Adipocyte (in vitro differentiated cells): ENCODE measurements at regions not wholly inside any gene's neighbourhood (a gene's known extent, or its start where the extent isn't known, plus 50 kb on each side); places are given as distances from the start of the nearest gene placed in this dataset.
"Not testable (repeated sequence)": the region's sequence is repeated elsewhere in the genome, so short reads cannot be mapped to it uniquely, and the experiment has no call there.

ENCODE experiments used
- DNase-seq: peaks from one replicate; pipeline ENCODE4 v3.0.0-alpha.2; 2015; ENCODE audit warnings: low read depth
- H3K27me3 ChIP-seq: replicated peaks from 2 replicates; pipeline ENCODE4 v1.7.0; 2013; ENCODE audit warnings: mild to moderate bottlenecking, low read length, moderate library complexity; ENCODE audit not compliant: control insufficient read depth, insufficient read depth
- H3K36me3 ChIP-seq: 2 replicates; pipeline ENCODE4 v1.7.0; 2013; ENCODE audit warnings: low read length, mild to moderate bottlenecking, moderate library complexity; ENCODE audit not compliant: control insufficient read depth, insufficient read depth, severe bottlenecking
- H3K4me1 ChIP-seq: 2 replicates; pipeline ENCODE4 v1.7.0; 2013; ENCODE audit warnings: mild to moderate bottlenecking, low read length, moderate library complexity; ENCODE audit not compliant: control insufficient read depth, insufficient read depth
- H3K4me3 ChIP-seq: 2 replicates; pipeline ENCODE4 v1.7.0; 2013; ENCODE audit warnings: mild to moderate bottlenecking, low read length, moderate library complexity
- H3K9ac ChIP-seq: 2 replicates; pipeline ENCODE4 v1.7.0; 2013; ENCODE audit warnings: mild to moderate bottlenecking, low read length, moderate library complexity
- H3K9me3 ChIP-seq: 2 replicates; pipeline ENCODE4 v1.7.0; 2013; ENCODE audit warnings: mild to moderate bottlenecking, low read length, moderate library complexity; ENCODE audit not compliant: control insufficient read depth

DNA sequence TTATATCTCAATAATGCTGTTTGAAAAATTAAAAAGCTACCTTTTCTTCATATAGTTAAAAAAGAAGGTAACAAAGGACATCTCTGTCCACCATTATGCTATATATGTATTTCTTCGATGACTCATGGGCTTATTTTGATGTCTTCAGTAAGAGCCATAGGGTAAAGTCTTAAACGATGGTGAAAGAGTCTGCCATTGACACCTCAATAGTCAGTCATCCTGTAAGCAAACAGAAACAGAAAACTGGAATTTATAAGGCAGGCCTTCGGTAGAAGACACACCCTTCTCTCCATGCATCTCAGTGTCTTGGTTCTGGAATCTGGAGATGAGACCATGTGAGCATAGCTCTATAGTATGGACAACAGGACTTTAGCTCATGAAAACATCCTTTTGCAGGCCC is 87.0 kb upstream of the ZNF462 start:
- H3K9ac ChIP-seq = no peak overlapping the region
- H3K36me3 ChIP-seq = no peaks in the 10 kb centered on the region
- H3K27me3 ChIP-seq = no peaks in the 10 kb centered on the region
- peaks cover 22% of the 10 kb centered on the region for H3K4me1 ChIP-seq
- H3K4me3 ChIP-seq = no peak overlapping the region
- no peaks in the 10 kb centered on the region for H3K9me3 ChIP-seq
- no peak for DNase-seq

DNA sequence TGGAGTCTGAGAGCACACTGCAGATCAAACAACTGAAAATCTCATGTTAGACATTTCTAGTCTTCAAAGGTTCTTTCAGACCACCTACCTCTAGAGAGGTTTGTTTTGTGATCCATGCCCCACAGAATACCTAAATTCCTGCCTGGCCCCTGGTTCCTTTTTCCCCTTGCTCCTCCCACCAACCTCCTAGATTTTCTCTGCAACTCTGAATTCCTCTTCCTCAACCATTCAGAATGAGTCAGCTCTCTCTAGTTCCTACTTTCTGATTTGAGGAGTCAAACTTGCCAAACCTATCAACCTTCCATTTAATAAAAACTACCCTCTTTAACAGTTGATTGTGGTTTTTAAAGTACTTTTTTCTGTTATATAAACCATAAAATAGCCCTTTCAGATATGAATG is 83.2 kb upstream of the ZNF462 start:
- no peaks in the 10 kb centered on the region for H3K36me3 ChIP-seq
- peaks cover 2% of the 10 kb centered on the region for H3K4me1 ChIP-seq
- H3K4me3 ChIP-seq = no peak overlapping the region
- H3K27me3 ChIP-seq = no peaks in the 10 kb centered on the region
- no peak for DNase-seq
- H3K9me3 ChIP-seq = no peaks in the 10 kb centered on the region
- no peak overlapping the region for H3K9ac ChIP-seq

DNA sequence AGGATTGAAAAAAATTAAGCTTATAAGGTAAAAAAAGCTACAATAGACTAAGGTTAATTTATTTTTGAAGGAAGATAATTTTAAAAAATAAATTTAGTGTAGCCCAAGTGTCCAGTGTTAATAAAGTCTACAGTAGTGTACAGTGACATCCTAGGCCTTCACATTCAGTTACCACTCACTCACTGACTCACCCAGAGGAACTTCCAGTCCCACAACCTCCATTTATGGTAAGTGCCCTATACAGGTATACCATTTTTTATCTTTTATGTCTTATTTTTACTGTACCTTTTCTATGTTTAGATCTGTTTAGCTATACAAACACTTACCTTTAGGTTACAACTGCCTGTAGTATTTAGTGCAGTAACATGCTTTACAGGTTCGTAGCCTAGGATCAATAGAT is 79.8 kb upstream of the ZNF462 start:
- no peak for DNase-seq
- peaks cover 13% of the 10 kb centered on the region for H3K4me1 ChIP-seq

DNA sequence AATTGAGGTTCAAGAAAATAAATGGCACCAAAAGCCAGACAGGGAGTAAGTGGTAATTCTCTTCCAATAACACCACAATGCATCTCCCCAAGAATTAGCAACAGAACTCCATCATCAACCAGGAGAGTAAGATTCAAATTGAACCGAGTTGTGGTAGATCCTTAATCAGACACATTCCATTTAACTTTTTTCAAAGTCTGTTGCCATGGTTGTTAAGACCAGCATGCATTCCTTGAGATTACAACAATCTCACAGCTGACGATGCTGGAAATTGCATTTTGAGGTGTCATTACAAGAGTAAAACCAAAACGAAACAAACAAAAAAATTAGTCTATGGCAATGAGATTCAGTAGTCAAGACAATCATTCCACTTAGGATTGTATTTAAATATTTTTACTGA is 78.9 kb upstream of the ZNF462 start:
- H3K4me1 ChIP-seq = peaks cover 13% of the 10 kb centered on the region
- H3K36me3 ChIP-seq = no peaks in the 10 kb centered on the region
- H3K9me3 ChIP-seq = no peaks in the 10 kb centered on the region
- no peak overlapping the region for H3K4me3 ChIP-seq
- no peaks in the 10 kb centered on the region for H3K27me3 ChIP-seq
- peak; percentile 69 for DNase-seq
- H3K9ac ChIP-seq = no peak overlapping the region

More for the DNA sequence above, 79.8 kb upstream of the ZNF462 start:
- Histone ChIP-seq H3K9ac (no peak overlapping the region), H3K9me3 (no peaks in the 10 kb centered on the region), H3K27me3 (no peaks in the 10 kb centered on the region), H3K36me3 (no peaks in the 10 kb centered on the region), H3K4me3 (no peak overlapping the region)

DNA sequence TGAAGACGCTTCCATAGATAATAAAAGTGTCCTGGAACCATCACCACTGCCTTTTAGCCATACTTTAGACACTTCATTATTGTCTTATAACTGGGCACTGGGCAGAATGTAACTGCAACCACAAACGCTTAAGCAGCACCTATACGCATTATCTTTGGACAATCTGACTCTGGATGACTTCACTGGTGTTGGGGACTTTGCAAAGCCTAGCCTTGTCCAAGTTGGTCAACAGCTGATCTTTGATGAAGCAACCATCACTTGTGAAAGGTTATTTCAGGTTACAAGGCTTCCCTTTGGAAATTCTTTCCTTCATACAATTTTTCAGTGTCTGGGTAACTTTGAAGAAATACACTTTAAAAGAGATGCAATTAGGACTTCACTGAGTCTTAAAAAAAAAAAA is 77.8 kb upstream of the ZNF462 start:
- no peaks in the 10 kb centered on the region for H3K27me3 ChIP-seq
- no peaks in the 10 kb centered on the region for H3K36me3 ChIP-seq
- no peak overlapping the region for H3K9ac ChIP-seq
- no peaks in the 10 kb centered on the region for H3K9me3 ChIP-seq
- H3K4me1 ChIP-seq = peaks cover 13% of the 10 kb centered on the region
- no peak for DNase-seq
- H3K4me3 ChIP-seq = no peak overlapping the region

DNA sequence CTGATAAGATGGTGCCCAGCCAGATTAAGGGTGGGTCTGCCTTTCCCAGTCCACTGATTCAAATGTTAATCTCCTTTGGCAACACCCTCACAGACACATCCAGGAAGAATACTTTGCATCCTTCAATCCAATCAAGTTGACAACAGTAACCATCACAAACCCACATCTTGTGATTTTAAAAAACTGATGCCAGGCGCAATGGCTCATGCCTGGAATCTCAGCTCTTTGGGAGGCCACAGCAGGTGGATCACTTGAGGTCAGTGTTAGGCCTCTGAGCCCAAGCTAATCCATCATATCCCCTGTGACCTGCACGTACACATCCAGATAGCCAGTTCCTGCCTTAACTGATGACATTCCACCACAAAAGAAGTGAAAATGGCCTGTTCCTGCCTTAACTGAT is 74.9 kb upstream of the ZNF462 start:
- not testable (repeated sequence) for H3K9ac ChIP-seq, DNase-seq, H3K27me3 ChIP-seq, H3K9me3 ChIP-seq, H3K4me3 ChIP-seq, H3K36me3 ChIP-seq
- H3K4me1 ChIP-seq = peaks cover 13% of the 10 kb centered on the region

DNA sequence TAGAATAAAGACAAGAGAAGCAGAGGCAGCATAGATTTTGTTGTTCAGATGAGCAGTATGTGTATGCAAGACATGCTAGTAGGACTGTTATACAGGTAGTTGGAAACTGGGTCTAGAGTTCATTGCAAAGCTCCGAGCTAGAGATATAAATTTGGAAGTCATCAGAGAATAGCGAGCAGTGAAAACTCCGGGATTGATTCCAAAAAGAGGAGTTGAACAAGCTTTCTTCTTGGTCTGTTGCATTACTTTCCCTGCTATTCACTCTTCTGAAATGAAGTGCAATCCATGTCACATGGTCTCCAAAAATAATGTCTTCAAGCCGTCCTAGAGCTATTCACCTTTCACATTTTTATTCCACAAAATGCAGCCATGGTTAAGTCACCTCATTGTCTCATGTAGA is 67.9 kb upstream of the ZNF462 start:
- Histone ChIP-seq H3K9ac (peak overlapping the region; percentile 37), H3K4me3 (peak overlapping the region; percentile 19), H3K9me3 (no peaks in the 10 kb centered on the region), H3K36me3 (no peaks in the 10 kb centered on the region), H3K4me1 (peaks cover 41% of the 10 kb centered on the region), H3K27me3 (no peaks in the 10 kb centered on the region)
- no peak for DNase-seq

DNA sequence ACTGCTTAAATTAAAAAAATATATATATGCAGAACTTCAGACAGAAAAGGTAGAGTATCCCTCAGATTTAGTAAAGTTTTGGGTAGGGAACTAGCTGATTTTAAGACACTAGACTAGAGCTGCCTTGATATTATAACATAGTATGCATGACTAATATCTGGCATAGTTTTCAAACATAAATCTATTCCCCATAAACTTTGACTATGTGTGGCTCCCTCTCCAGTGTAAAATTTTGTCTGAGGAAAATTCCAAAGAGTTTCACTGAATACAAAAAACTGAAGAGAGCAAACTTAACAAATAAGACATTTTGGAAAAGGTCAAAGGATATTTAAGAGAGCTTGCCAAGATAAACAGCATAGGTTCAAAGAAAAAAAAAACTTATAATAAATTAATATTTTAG is 66.2 kb upstream of the ZNF462 start:
- no peaks in the 10 kb centered on the region for H3K36me3 ChIP-seq
- no peaks in the 10 kb centered on the region for H3K27me3 ChIP-seq
- no peaks in the 10 kb centered on the region for H3K9me3 ChIP-seq
- DNase-seq = no peak
- H3K4me3 ChIP-seq = no peak overlapping the region
- peaks cover 42% of the 10 kb centered on the region for H3K4me1 ChIP-seq
- no peak overlapping the region for H3K9ac ChIP-seq

DNA sequence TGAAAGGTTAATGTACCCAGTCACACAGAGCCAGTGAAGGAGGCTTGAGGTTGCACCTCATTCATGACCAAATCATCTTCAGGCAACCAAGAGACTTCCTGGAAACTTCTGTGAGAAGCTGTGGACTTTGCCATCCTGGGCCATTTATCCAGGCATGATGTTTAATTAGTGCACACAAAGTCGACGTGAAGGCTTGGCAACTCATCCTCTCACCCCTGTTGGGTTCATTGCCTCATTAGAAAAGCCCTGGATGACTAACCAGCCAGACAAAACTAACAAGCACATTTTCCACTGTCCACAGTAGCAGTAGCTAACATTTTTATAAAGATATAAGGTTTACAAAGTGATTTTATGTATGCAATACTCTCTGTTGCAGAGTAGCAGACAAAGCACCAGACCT is 65.7 kb upstream of the ZNF462 start:
- Histone ChIP-seq H3K4me1 (peaks cover 42% of the 10 kb centered on the region), H3K9me3 (no peaks in the 10 kb centered on the region), H3K36me3 (no peaks in the 10 kb centered on the region), H3K27me3 (no peaks in the 10 kb centered on the region), H3K9ac (no peak overlapping the region), H3K4me3 (no peak overlapping the region)
- DNase-seq = peak; percentile 22

DNA sequence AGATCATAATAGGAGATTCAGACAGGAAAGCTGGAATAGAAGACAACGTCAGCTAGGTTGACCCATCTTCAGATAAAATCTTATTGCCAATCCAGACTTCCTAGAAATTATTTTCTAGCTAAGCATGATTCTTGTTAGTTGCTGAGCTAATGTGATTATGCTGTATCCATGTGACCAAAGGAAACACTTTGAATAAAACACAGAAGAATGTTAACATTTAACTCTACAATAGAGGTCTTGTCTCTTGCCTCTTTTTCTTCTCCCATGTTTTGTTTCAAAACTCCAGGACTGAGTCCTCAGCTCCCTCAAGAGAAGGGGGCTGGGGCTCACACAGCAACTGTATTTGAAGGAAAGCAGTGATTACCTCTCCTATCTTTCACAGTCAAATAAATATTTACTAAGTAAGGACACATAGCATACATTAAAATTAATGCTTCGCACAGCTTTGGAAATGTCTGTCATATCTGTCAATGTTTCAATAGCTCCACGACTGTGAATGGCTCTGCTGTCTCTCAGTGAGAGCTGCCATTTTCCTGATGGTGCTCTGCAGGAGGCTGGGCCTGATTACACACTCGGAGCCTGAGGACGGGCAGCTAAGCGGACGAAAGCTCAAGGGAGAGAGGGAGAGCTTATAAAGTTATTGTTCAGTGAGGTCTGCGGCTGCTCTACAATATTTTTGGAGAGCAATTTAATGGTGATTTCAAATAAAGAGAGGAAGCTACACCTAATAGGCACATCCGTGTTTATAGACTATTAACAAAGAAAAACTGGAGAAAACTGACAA is 64.8 kb upstream of the ZNF462 start:
- Histone ChIP-seq H3K36me3 (no peaks in the 10 kb centered on the region), H3K27me3 (no peaks in the 10 kb centered on the region), H3K9me3 (no peaks in the 10 kb centered on the region), H3K4me3 (no peak overlapping the region), H3K4me1 (peaks cover 42% of the 10 kb centered on the region), H3K9ac (no peak overlapping the region)
- DNase-seq = no peak

DNA sequence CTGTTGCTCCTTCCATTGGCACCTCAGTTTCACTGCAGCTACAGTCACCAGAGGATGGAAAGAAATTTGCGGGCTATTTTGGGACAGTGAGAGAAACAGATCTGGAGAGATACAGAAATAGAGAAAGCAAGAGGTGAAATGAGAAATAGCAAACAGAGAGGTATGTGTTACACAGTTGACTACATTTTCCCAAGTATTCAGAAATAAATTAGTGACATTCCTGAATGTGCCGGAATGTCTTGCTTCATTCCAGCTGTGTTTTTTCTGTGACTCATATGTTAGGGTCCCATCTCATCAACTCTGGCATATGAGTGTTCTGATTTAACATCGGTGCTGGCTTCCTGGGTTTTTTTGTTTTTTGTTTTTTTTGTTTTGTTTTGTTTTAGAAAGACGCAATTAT is 63.8 kb upstream of the ZNF462 start:
- Histone ChIP-seq H3K9me3 (no peaks in the 10 kb centered on the region), H3K4me1 (peaks cover 38% of the 10 kb centered on the region), H3K4me3 (peak overlapping the region; percentile 36), H3K9ac (peak overlapping the region; percentile 43), H3K36me3 (no peaks in the 10 kb centered on the region), H3K27me3 (no peaks in the 10 kb centered on the region)
- DNase-seq = peak; percentile 85

DNA sequence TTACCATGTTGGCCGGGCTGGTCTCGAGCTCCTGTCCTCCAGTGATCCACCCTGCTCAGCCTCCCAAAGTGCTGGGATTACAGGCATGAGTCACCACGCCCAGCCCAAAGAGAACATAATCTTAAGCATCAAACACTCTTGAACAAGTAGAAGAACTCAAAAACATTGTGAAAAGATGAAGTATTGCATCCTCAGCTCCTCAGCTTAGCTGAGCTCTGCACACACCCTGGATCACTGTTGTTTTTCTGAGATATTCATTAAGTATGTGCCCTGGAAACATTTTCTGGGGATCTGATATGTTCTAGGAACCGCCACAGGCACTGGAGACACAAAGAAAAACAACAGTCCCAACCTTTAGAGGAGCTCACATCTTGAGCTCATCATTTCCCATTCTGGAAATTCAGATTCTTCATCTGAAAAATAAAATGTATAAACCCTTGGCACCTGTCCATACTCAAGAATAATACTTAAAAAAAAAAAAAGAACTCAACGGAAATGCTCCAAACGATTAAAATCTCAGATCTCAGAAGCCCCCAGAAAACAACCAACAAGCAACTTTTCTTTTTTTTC is 62.2 kb upstream of the ZNF462 start:
- peaks cover 23% of the 10 kb centered on the region for H3K4me1 ChIP-seq
- DNase-seq = peak; percentile 61

More for the DNA sequence above, 62.2 kb upstream of the ZNF462 start:
- Histone ChIP-seq H3K27me3 (no peaks in the 10 kb centered on the region), H3K9me3 (no peaks in the 10 kb centered on the region), H3K9ac (no peak overlapping the region), H3K36me3 (no peaks in the 10 kb centered on the region), H3K4me3 (no peak overlapping the region)
